HepG2 (cell line): ENCODE measurements at regions not wholly inside any gene's neighbourhood (a gene's known extent, or its start where the extent isn't known, plus 50 kb on each side); places are given as distances from the start of the nearest gene placed in this dataset.

Experiments used
- ATAC-seq: fragments of 200-7000 bp; cut with Tn5 transposase; 3 replicates; pipeline ENCODE4 v1.9.1; 2020; ENCODE audit warnings: mild to moderate bottlenecking, moderate library complexity
- BruUV-seq: library from RNA; stranded (reverse); fragments of 400-500 nt; replicated peaks from 2 replicates; lab custom pipeline; 2021; lab: Mats Ljungman, UMichigan
- CTCF ChIA-PET: fragments of 300-600 bp; formaldehyde crosslinking; extraction: SDS; loops from one replicate; lab custom pipeline; 2021; ENCODE audit warnings: low total read pairs, inconsistent platforms, low intra/inter-chr PET ratio; lab: Yijun Ruan, JAX
- POLR2A ChIA-PET: fragments of 350-600 bp; sonication (Branson Sonifier 250); formaldehyde crosslinking; loops from one replicate; lab custom pipeline; 2020; ENCODE audit warnings: antibody characterized with exemption, inconsistent platforms; lab: Yijun Ruan, JAX
- DNase-seq: peaks from one replicate; pipeline ENCODE4 v3.0.0-alpha.2; 2015; ENCODE audit warnings: low spot score
- FAIRE-seq: peaks from 3 replicates; lab custom pipeline; 2011; peaks lifted over from hg19 to GRCh38; lab: Jason Lieb, UNC
- H2AFZ ChIP-seq: one replicate; pipeline ENCODE4 v1.6.1; 2011; ENCODE audit warnings: low read length, inconsistent platforms
- H3K27ac ChIP-seq: fragments of 300-600 bp; 3 replicates; pipeline ENCODE4 v1.8.0; 2011; ENCODE audit warnings: mixed run types, mild to moderate bottlenecking, mixed read lengths, low read length, inconsistent platforms; ENCODE audit not compliant: insufficient read depth; ENCODE audit errors: extremely low read length
- H3K27me3 ChIP-seq, 2 experiments: fragments of 200-600 bp in 1 of 2; 2 replicates in 1 of 2; 3 replicates in 1 of 2; pipeline versions ENCODE4 v1.6.0 to v1.8.0; 2011; ENCODE audit warnings: low read length in 2 of 2, mild to moderate bottlenecking in 2 of 2, moderate library complexity in 2 of 2, inconsistent platforms in 1 of 2; ENCODE audit not compliant: insufficient read depth in 2 of 2, control insufficient read depth in 1 of 2
- H3K36me3 ChIP-seq, 2 experiments: fragments of 200-600 bp in 1 of 2; replicated peaks in 1 of 2; 2 replicates in 1 of 2; 3 replicates in 1 of 2; pipeline versions ENCODE4 v1.5.1 to v1.8.0; 2011; ENCODE audit warnings: low read length in 2 of 2, inconsistent platforms in 1 of 2; ENCODE audit not compliant: insufficient read depth in 2 of 2, control insufficient read depth in 1 of 2
- H3K4me1 ChIP-seq: 2 replicates; pipeline ENCODE4 v1.5.1; 2012; ENCODE audit warnings: low read length, inconsistent platforms; ENCODE audit not compliant: insufficient read depth
- H3K4me2 ChIP-seq: 2 replicates; pipeline ENCODE4 v1.6.0; 2011; ENCODE audit warnings: low read depth, low read length, inconsistent platforms
- H3K4me3 ChIP-seq, 3 experiments: fragments of 200-600 bp in 1 of 3; sonication (generic), shearing (Covaris generic) in 1 of 3; replicated peaks in 1 of 3; 2 replicates each; pipeline ENCODE4 v1.5.1; 2011 to 2016; ENCODE audit warnings: low read length in 3 of 3, inconsistent platforms in 2 of 3, low read depth in 2 of 3, mild to moderate bottlenecking in 2 of 3, control low read depth in 1 of 3, mixed read lengths in 1 of 3; ENCODE audit not compliant: insufficient read depth in 1 of 3
- H3K79me2 ChIP-seq: one replicate; pipeline ENCODE4 v1.6.1; 2011; ENCODE audit warnings: low read length, inconsistent platforms; ENCODE audit not compliant: insufficient read depth
- H3K9ac ChIP-seq: 2 replicates; pipeline ENCODE4 v1.6.0; 2011; ENCODE audit warnings: mild to moderate bottlenecking, low read depth, low read length, inconsistent platforms; ENCODE audit not compliant: insufficient read depth
- H3K9me3 ChIP-seq: 2 replicates; pipeline ENCODE4 v1.5.1; 2012; ENCODE audit warnings: mild to moderate bottlenecking, low read length
- H4K20me1 ChIP-seq: 2 replicates; pipeline ENCODE4 v1.6.0; 2011; ENCODE audit warnings: inconsistent platforms, mild to moderate bottlenecking, low read length, moderate library complexity; ENCODE audit not compliant: insufficient read depth
- CBX1 ChIP-seq: IDR thresholded peaks from one replicate; pipeline ENCODE4 v1.6.1; 2016; ENCODE audit warnings: antibody characterized with exemption, low read depth
- FOXJ3 ChIP-seq: sonication (generic); formaldehyde crosslinking; IDR thresholded peaks from 2 replicates; pipeline ENCODE4 v1.4.0; 2020; ENCODE audit warnings: missing genetic modification reagents, mild to moderate bottlenecking, borderline replicate concordance
- GABPA ChIP-seq, 2 experiments: IDR thresholded peaks; 2 replicates each; pipeline ENCODE4 v1.6.1; 2011 to 2016; ENCODE audit warnings: low read depth in 2 of 2, low read length in 1 of 2, missing biosample characterization in 1 of 2, missing genetic modification characterization in 1 of 2
- GABPB1 ChIP-seq: IDR thresholded peaks from 2 replicates; pipeline ENCODE4 v1.6.1; 2016; ENCODE audit warnings: mild to moderate bottlenecking, missing genetic modification reagents, moderate library complexity, missing compliant biosample characterization
- GTF3A ChIP-seq: sonication (generic); formaldehyde crosslinking; conservative IDR thresholded peaks from 2 replicates; pipeline ENCODE4 v1.4.0; 2020; ENCODE audit warnings: mild to moderate bottlenecking, missing genetic modification reagents
- KAT2B ChIP-seq: fragments of 150-350 bp; IDR thresholded peaks from 2 replicates; pipeline ENCODE4 v1.6.1; 2014; ENCODE audit warnings: low read depth, low read length, borderline replicate concordance
- NCOA5 ChIP-seq: sonication (generic); formaldehyde crosslinking; IDR thresholded peaks from 2 replicates; pipeline ENCODE4 v1.4.0; 2020; ENCODE audit warnings: missing genetic modification reagents
- NFIC ChIP-seq: IDR thresholded peaks from 2 replicates; pipeline ENCODE4 v1.6.1; 2012; ENCODE audit warnings: mild to moderate bottlenecking, low read length, inconsistent platforms
- TCF7 ChIP-seq: sonication (generic); IDR thresholded peaks from 2 replicates; pipeline ENCODE4 v1.6.1; 2016; ENCODE audit warnings: antibody characterized with exemption, low read depth
- ZFP90 ChIP-seq: sonication (generic); formaldehyde crosslinking; IDR thresholded peaks from 2 replicates; pipeline ENCODE4 v1.8.0; 2022; ENCODE audit warnings: missing genetic modification reagents, mild to moderate bottlenecking, inconsistent platforms, borderline replicate concordance
- ZKSCAN1 ChIP-seq: fragments of 150-350 bp; IDR thresholded peaks from 2 replicates; pipeline ENCODE4 v1.6.1; 2014; ENCODE audit warnings: low read length
- ZNF709 ChIP-seq: sonication (generic); formaldehyde crosslinking; IDR thresholded peaks from 2 replicates; pipeline ENCODE4 v1.5.0; 2020; ENCODE audit warnings: mild to moderate bottlenecking, missing genetic modification reagents
- WGBS: methylation state at CpG from one replicate; pipeline ENCODE4 v1.1.6; 2017; ENCODE audit warnings: low lambda C conversion rate; 5-methylcytosine and 5-hydroxymethylcytosine counted together
- in situ Hi-C: cut with HindIII; loops from 2 replicates; pipeline ENCODE4 v1.10.0; 2017; ENCODE audit warnings: low pct_unique_long_range_greater_than_20kb; ENCODE audit not compliant: extremely low pct_ligation_motif_present
- intact Hi-C: fragments of 100-400 bp; cut with micrococcal nuclease; formaldehyde crosslinking; loops from one replicate; pipeline ENCODE4 v1.10.0; 2022; ENCODE audit not compliant: unreplicated experiment
- TF ChIP-seq, protein P1 (sequence below), 2 experiments: IDR thresholded peaks; 2 replicates each; pipeline ENCODE4 v1.6.1; 2011 to 2012; ENCODE audit warnings: low read length in 2 of 2, borderline replicate concordance in 1 of 2, low read depth in 1 of 2, mild to moderate bottlenecking in 1 of 2, moderate library complexity in 1 of 2
- TF ChIP-seq, protein P2 (sequence below), 2 experiments: sonication (generic) in 1 of 2; formaldehyde crosslinking in 1 of 2; IDR thresholded peaks; 2 replicates each; pipeline versions ENCODE4 v1.4.0 to v1.6.1; 2018 to 2020; ENCODE audit warnings: missing genetic modification reagents in 2 of 2, borderline replicate concordance in 1 of 2, low read depth in 1 of 2, mild to moderate bottlenecking in 1 of 2, missing biosample characterization in 1 of 2
- TF ChIP-seq, protein P3 (sequence below): sonication (generic); IDR thresholded peaks from 2 replicates; pipeline ENCODE4 v1.6.1; 2016; ENCODE audit warnings: low read depth, borderline replicate concordance
- TF ChIP-seq, protein P4 (sequence below): sonication (generic); formaldehyde crosslinking; IDR thresholded peaks from 2 replicates; pipeline ENCODE4 v1.4.0; 2020; ENCODE audit warnings: missing genetic modification reagents, low read depth, mild to moderate bottlenecking, borderline replicate concordance
- TF ChIP-seq, protein P5 (sequence below): sonication (generic); formaldehyde crosslinking; IDR thresholded peaks from 2 replicates; pipeline ENCODE4 v1.5.0; 2020; ENCODE audit warnings: missing genetic modification reagents

DNA sequence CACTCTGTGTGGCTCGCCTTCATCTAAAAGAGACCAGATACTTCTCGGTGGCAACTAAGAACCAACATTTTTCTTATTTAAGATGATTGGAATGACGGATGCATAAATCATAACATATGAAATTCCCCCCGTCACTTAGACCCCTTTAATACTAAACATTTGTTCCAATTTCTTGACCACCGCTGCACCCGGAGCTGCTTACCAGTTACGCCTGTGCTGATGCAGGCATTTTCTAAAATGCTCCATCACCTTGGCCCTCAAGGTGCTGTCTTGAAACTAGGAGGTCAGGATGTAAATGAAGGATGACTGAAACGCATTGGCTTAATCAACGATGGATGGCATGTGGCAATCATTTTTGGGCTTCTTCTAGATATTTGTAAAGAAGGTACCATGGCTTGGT lies 130.0 kb downstream of the CPZ start:
- Histone ChIP-seq H4K20me1 (no peaks in the 10 kb centered on the region), H3K4me2 (no peak overlapping the region), H2AFZ (no peak overlapping the region), H3K4me1 (no peaks in the 10 kb centered on the region), H3K36me3 (no peaks in the 10 kb centered on the region), H3K79me2 (no peaks in the 10 kb centered on the region), H3K9ac (no peak overlapping the region), H3K4me3 (no peak overlapping the region), H3K27ac (no peak overlapping the region), H3K27me3 (peaks cover 7 to 51% of the 10 kb centered on the region in 2 experiments), H3K9me3 (no peaks in the 10 kb centered on the region)
- POLR2A ChIA-PET: no interaction called here
- BruUV-seq: no TSS peak
- CTCF ChIA-PET: no interaction called here
- intact Hi-C loops: no loop called here
- in situ Hi-C loops: no loop called here
- WGBS: 29% methylated on average over 9 of the region's 9 CpGs
- FAIRE-seq (no peak), ATAC-seq (no peak), DNase-seq (no peak)
- TF ChIP-seq, protein P1, sequence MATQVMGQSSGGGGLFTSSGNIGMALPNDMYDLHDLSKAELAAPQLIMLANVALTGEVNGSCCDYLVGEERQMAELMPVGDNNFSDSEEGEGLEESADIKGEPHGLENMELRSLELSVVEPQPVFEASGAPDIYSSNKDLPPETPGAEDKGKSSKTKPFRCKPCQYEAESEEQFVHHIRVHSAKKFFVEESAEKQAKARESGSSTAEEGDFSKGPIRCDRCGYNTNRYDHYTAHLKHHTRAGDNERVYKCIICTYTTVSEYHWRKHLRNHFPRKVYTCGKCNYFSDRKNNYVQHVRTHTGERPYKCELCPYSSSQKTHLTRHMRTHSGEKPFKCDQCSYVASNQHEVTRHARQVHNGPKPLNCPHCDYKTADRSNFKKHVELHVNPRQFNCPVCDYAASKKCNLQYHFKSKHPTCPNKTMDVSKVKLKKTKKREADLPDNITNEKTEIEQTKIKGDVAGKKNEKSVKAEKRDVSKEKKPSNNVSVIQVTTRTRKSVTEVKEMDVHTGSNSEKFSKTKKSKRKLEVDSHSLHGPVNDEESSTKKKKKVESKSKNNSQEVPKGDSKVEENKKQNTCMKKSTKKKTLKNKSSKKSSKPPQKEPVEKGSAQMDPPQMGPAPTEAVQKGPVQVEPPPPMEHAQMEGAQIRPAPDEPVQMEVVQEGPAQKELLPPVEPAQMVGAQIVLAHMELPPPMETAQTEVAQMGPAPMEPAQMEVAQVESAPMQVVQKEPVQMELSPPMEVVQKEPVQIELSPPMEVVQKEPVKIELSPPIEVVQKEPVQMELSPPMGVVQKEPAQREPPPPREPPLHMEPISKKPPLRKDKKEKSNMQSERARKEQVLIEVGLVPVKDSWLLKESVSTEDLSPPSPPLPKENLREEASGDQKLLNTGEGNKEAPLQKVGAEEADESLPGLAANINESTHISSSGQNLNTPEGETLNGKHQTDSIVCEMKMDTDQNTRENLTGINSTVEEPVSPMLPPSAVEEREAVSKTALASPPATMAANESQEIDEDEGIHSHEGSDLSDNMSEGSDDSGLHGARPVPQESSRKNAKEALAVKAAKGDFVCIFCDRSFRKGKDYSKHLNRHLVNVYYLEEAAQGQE (IDR thresholded peaks at IDR 0.05; ENCODE audit: borderline replicate concordance in 1 of 2, low read depth in 1 of 2, low read length in 2 of 2): no peak
- TF ChIP-seq, protein P2, sequence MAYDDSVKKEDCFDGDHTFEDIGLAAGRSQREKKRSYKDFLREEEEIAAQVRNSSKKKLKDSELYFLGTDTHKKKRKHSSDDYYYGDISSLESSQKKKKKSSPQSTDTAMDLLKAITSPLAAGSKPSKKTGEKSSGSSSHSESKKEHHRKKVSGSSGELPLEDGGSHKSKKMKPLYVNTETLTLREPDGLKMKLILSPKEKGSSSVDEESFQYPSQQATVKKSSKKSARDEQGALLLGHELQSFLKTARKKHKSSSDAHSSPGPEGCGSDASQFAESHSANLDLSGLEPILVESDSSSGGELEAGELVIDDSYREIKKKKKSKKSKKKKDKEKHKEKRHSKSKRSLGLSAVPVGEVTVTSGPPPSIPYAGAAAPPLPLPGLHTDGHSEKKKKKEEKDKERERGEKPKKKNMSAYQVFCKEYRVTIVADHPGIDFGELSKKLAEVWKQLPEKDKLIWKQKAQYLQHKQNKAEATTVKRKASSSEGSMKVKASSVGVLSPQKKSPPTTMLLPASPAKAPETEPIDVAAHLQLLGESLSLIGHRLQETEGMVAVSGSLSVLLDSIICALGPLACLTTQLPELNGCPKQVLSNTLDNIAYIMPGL (CRISPR knock-in tag; IDR thresholded peaks at IDR 0.05; ENCODE audit: borderline replicate concordance in 1 of 2, low read depth in 1 of 2): no peak
- TF ChIP-seq, protein P3, sequence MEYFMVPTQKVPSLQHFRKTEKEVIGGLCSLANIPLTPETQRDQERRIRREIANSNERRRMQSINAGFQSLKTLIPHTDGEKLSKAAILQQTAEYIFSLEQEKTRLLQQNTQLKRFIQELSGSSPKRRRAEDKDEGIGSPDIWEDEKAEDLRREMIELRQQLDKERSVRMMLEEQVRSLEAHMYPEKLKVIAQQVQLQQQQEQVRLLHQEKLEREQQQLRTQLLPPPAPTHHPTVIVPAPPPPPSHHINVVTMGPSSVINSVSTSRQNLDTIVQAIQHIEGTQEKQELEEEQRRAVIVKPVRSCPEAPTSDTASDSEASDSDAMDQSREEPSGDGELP: no peak
- TF ChIP-seq ZFP90: no peak
- no peak for TF ChIP-seq FOXJ3 (CRISPR knock-in tag)
- no peak for TF ChIP-seq TCF7
- TF ChIP-seq GTF3A (CRISPR knock-in tag): no peak
- TF ChIP-seq ZKSCAN1: no peak
- TF ChIP-seq ZNF709 (CRISPR knock-in tag): no peak
- TF ChIP-seq, protein P4, sequence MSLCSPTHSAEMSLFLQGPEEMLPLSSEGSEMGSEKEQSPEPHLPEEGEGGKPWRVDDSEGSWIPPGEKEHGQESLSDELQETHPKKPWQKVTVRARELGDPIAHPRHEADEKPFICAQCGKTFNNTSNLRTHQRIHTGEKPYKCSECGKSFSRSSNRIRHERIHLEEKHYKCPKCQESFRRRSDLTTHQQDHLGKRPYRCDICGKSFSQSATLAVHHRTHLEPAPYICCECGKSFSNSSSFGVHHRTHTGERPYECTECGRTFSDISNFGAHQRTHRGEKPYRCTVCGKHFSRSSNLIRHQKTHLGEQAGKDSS (CRISPR knock-in tag): no peak
- no peak for TF ChIP-seq GABPA (IDR thresholded peaks at IDR 0.05; ENCODE audit: low read depth, low read length)
- TF ChIP-seq GABPA (CRISPR knock-in tag; IDR thresholded peaks at IDR 0.05; ENCODE audit: low read depth): no peak
- no peak for TF ChIP-seq CBX1
- no peak for TF ChIP-seq NFIC
- TF ChIP-seq KAT2B: no peak
- TF ChIP-seq NCOA5 (CRISPR knock-in tag): no peak
- TF ChIP-seq GABPB1: no peak
- TF ChIP-seq, protein P5, sequence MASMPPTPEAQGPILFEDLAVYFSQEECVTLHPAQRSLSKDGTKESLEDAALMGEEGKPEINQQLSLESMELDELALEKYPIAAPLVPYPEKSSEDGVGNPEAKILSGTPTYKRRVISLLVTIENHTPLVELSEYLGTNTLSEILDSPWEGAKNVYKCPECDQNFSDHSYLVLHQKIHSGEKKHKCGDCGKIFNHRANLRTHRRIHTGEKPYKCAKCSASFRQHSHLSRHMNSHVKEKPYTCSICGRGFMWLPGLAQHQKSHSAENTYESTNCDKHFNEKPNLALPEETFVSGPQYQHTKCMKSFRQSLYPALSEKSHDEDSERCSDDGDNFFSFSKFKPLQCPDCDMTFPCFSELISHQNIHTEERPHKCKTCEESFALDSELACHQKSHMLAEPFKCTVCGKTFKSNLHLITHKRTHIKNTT: no peak
